C4-2B (cell line): ENCODE measurements at regions not wholly inside any gene's neighbourhood (a gene's known extent, or its start where the extent isn't known, plus 50 kb on each side); places are given as distances from the start of the nearest gene placed in this dataset.

Experiments
- ZFX ChIP-seq: fragments of 450-650 bp; IDR thresholded peaks from 2 replicates; pipeline ENCODE4 v1.6.1; 2017
- TF ChIP-seq, protein P1 (sequence below): fragments of 450-650 bp; conservative IDR thresholded peaks from 2 replicates; pipeline ENCODE4 v1.5.1; 2017; ENCODE audit warnings: mild to moderate bottlenecking

DNA sequence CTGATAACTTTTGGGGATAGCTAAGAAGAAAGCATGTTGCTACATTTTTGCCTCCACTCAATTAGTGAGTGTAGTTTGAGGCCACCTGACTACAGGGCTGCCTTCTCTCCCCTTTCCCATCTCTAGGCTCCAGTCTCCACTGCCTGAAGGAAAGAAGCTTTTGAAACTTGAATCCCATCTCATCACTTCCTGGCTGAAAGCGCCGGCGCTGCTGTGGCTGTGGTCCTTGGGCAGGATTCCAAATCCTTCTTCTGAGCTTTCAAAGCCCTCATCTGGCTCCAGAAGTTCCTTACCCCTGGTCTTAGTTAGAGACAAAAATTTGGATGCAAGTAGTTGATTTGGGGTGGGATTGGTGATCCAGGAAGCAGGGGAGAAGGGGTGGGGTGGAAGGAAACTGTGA lies 119.4 kb downstream of the FOXL1 start:
- TF ChIP-seq, protein P1, sequence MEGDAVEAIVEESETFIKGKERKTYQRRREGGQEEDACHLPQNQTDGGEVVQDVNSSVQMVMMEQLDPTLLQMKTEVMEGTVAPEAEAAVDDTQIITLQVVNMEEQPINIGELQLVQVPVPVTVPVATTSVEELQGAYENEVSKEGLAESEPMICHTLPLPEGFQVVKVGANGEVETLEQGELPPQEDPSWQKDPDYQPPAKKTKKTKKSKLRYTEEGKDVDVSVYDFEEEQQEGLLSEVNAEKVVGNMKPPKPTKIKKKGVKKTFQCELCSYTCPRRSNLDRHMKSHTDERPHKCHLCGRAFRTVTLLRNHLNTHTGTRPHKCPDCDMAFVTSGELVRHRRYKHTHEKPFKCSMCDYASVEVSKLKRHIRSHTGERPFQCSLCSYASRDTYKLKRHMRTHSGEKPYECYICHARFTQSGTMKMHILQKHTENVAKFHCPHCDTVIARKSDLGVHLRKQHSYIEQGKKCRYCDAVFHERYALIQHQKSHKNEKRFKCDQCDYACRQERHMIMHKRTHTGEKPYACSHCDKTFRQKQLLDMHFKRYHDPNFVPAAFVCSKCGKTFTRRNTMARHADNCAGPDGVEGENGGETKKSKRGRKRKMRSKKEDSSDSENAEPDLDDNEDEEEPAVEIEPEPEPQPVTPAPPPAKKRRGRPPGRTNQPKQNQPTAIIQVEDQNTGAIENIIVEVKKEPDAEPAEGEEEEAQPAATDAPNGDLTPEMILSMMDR, result no peak
- TF ChIP-seq ZFX, result no peak
